Rectal smooth muscle tissue (tissue), 1 donor: ENCODE measurements at regions not wholly inside any gene's neighbourhood (a gene's known extent, or its start where the extent isn't known, plus 50 kb on each side); places are given as distances from the start of the nearest gene placed in this dataset.

Source experiments
- H3K27ac ChIP-seq: one replicate; pipeline ENCODE4 v1.7.0; 2013; ENCODE audit warnings: low read depth, low read length, inconsistent platforms
- H3K27me3 ChIP-seq: one replicate; pipeline ENCODE4 v1.7.0; 2013; ENCODE audit warnings: low read length; ENCODE audit not compliant: control insufficient read depth, insufficient read depth
- H3K36me3 ChIP-seq: one replicate; pipeline ENCODE4 v1.7.0; 2013; ENCODE audit warnings: low read length; ENCODE audit not compliant: control insufficient read depth, insufficient read depth
- H3K4me1 ChIP-seq: one replicate; pipeline ENCODE4 v1.7.0; 2013; ENCODE audit warnings: low read length; ENCODE audit not compliant: control insufficient read depth, insufficient read depth
- H3K4me3 ChIP-seq: one replicate; pipeline ENCODE4 v1.7.0; 2013; ENCODE audit warnings: low read length
- H3K9ac ChIP-seq: one replicate; pipeline ENCODE4 v1.7.0; 2013; ENCODE audit warnings: low read length

- Histone ChIP-seq H3K27ac (no peak overlapping the region), H3K4me3 (no peak overlapping the region), H3K27me3 (no peaks in the 10 kb centered on the region), H3K4me1 (peaks cover 10% of the 10 kb centered on the region), H3K9ac (no peak overlapping the region), H3K36me3 (no peaks in the 10 kb centered on the region)
Measured at GRCh38 chr6:30832864-30833263, 51.5 kb upstream of the DDR1 start.

GRCh38 chr6:30830438-30830837, 53.9 kb upstream of the DDR1 start:
- peaks cover 10% of the 10 kb centered on the region for H3K4me1 ChIP-seq
- no peaks in the 10 kb centered on the region for H3K36me3 ChIP-seq
- H3K4me3 ChIP-seq: no peak overlapping the region
- H3K27me3 ChIP-seq: no peaks in the 10 kb centered on the region
- no peak overlapping the region for H3K9ac ChIP-seq
- no peak overlapping the region for H3K27ac ChIP-seq

DNA sequence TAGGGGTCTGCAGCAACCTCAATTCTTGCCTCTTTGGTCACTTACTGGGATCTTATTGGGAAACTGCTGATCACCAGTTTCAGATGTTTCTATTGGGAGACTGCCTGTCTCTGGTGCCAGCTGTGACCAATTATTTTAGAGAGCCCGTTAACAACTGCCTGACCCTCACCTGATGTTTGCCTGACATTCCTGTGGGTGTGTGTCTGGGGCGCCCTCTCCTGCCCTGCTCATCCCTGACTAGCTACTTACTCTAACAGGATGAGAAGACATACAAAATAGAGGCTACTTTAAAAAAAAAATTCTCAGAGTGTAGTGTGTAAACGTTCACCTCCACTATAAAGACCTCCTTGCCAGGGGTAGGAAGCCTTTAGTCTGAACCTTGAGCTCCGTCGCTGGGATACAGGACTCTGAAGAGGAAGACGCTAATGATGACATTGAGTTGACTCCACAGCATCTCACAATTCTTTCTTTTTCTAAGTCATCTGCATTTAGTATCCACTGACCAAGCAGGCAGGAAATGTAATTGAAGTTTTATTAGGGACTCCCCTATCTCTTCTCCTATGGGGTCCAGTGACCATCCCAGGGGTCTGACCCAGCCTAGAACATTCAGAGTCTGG, 54.6 kb upstream of the DDR1 start:
- Histone ChIP-seq H3K27ac (no peak overlapping the region), H3K4me1 (peaks cover 10% of the 10 kb centered on the region), H3K4me3 (no peak overlapping the region), H3K27me3 (no peaks in the 10 kb centered on the region), H3K36me3 (no peaks in the 10 kb centered on the region), H3K9ac (no peak overlapping the region)

DNA sequence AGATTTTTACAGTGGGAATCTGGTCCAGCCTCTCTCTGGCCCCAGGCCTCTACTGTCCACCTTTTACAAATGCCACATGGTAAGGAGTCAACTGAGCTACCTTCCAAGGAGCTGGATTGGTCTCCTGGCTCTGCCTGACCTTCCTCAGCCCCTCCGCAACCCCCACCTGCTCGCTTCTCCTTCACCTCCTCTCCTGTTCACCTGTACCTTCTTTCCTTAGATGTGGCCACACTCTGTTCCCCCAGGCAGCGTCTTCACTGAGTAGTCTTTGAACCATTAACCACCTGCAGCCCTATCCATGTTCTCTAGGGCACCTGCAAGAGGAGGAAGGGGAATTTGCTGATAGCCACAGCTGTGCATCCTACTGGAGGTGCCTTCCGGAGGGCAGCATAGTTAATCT, 55.3 kb upstream of the DDR1 start:
- peaks cover 10% of the 10 kb centered on the region for H3K4me1 ChIP-seq
- H3K9ac ChIP-seq: no peak overlapping the region
- H3K4me3 ChIP-seq: no peak overlapping the region
- no peaks in the 10 kb centered on the region for H3K27me3 ChIP-seq
- H3K27ac ChIP-seq: peak overlapping the region; percentile 53
- no peaks in the 10 kb centered on the region for H3K36me3 ChIP-seq

- Histone ChIP-seq H3K4me1 (peaks cover 10% of the 10 kb centered on the region), H3K36me3 (no peaks in the 10 kb centered on the region), H3K27ac (peak overlapping the region; percentile 84), H3K4me3 (peak overlapping the region; percentile 43), H3K27me3 (no peaks in the 10 kb centered on the region), H3K9ac (no peak overlapping the region)
Measured at GRCh38 chr6:30828027-30828962, 56.0 kb upstream of the DDR1 start.

GRCh38 chr6:30826961-30827342, 57.4 kb upstream of the DDR1 start:
- H3K4me1 ChIP-seq: peaks cover 16% of the 10 kb centered on the region
- no peaks in the 10 kb centered on the region for H3K36me3 ChIP-seq
- H3K27ac ChIP-seq: no peak overlapping the region
- H3K4me3 ChIP-seq: no peak overlapping the region
- H3K9ac ChIP-seq: no peak overlapping the region
- H3K27me3 ChIP-seq: no peaks in the 10 kb centered on the region

- Histone ChIP-seq H3K4me1 (peaks cover 16% of the 10 kb centered on the region), H3K36me3 (no peaks in the 10 kb centered on the region), H3K27ac (no peak overlapping the region), H3K9ac (no peak overlapping the region), H3K27me3 (no peaks in the 10 kb centered on the region), H3K4me3 (no peak overlapping the region)
Measured at GRCh38 chr6:30824698-30825097, 59.6 kb upstream of the DDR1 start.

GRCh38 chr6:30823534-30823865, 60.8 kb upstream of the DDR1 start:
- Histone ChIP-seq H3K4me3 (no peak overlapping the region), H3K27ac (no peak overlapping the region), H3K36me3 (no peaks in the 10 kb centered on the region), H3K4me1 (peaks cover 12% of the 10 kb centered on the region), H3K27me3 (no peaks in the 10 kb centered on the region), H3K9ac (no peak overlapping the region)

DNA sequence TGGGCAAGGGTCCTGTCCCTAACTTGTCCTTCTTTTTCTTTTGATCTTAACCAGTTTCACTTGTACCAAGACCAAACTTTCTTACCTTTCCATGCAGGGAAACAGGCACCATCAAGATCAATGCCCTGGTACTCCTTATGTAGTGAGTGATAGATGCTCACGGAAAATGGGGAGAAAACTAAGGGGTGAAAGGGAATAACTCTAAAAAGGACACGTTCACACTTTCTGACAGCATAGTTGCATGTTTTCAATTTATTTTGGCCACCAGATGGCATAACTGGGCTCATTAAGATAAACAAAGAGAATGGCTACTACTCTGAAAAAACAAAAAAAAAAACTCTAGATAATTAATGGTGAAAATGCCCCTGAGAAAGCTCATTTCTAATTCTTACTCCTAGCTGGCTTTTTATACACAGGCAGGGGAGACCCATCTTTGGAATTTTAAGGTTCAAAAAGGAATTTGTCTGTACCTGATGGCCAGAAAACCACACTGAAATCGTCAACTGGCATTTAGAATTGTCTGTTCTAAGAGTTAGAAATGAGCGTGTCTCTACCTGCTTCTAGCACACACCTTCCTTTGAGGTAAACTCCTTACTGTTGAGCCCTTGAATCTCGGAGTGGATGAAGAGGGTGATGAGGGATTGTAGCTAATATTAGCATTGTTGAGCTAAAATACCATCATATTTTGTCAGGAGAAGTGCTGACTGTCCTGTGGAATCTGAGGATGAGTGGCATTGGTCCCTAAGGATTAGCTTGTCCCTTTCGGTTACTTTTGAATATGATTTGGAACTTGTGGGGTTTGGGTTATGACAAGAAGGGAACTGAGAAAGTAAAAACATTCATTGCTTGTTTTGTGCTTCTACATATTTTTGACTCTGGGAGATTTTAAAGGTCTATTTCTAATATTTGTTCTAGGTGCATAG, 62.2 kb upstream of the DDR1 start:
- Histone ChIP-seq H3K27ac (peak overlapping the region; percentile 2), H3K9ac (no peak overlapping the region), H3K4me1 (peaks cover 6% of the 10 kb centered on the region)

DNA sequence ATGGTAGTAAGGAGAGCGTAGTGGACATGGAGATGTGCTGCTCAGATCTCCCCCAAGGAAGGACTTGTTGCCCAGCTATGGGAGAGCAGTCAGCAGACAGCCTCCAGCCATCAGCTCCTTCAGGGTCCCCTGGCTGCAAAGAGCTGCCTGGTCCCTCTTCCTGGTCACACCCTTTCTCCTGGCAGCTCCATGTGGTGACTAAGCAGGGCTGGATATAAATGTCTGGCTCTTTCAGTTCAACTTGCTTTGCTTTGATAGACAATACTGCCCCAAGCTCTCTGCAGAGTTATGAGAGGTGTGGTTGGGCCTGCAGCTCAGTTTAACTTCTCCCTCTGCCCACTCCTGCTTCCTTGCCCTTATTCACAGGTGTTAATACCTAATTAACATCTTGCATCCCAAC, 64.1 kb upstream of the DDR1 start:
- no peaks in the 10 kb centered on the region for H3K36me3 ChIP-seq
- H3K4me3 ChIP-seq: no peak overlapping the region
- H3K9ac ChIP-seq: no peak overlapping the region
- H3K4me1 ChIP-seq: peaks cover 6% of the 10 kb centered on the region
- no peaks in the 10 kb centered on the region for H3K27me3 ChIP-seq
- no peak overlapping the region for H3K27ac ChIP-seq

More for the DNA sequence above, 62.2 kb upstream of the DDR1 start:
- Histone ChIP-seq H3K36me3 (no peaks in the 10 kb centered on the region), H3K4me3 (no peak overlapping the region), H3K27me3 (no peaks in the 10 kb centered on the region)

DNA sequence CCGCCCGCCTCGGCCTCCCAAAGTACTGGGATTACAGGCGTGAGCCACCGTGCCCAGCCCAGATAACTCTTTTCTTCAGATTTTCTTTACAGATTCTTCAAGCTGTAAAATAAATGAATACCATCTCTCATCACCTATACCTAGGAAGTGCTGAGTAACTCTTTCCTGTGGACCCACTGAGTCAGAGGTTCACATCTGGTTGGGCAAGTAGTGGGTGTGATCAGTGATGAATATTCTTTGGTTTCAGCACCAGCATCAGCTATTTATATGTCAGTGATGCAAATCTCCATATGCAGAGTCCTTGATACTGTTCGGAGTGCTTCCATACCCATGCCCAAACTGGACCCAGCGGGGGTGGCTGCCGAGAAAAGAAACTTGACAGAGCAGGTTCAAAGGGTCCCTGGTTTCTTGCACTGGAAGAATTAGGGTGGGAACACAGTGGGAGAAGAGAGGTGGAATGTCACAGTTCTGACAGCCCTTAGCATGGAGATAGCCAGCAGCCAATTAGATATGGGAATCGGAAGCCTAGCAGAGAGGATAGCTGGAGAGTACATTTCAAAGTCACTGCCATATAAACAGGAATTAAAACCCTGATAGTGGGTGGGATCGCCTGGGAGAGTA, 64.9 kb upstream of the DDR1 start:
- H3K36me3 ChIP-seq: no peaks in the 10 kb centered on the region
- H3K9ac ChIP-seq: no peak overlapping the region
- no peak overlapping the region for H3K27ac ChIP-seq
- peaks cover 6% of the 10 kb centered on the region for H3K4me1 ChIP-seq
- H3K27me3 ChIP-seq: no peaks in the 10 kb centered on the region
- H3K4me3 ChIP-seq: no peak overlapping the region

DNA sequence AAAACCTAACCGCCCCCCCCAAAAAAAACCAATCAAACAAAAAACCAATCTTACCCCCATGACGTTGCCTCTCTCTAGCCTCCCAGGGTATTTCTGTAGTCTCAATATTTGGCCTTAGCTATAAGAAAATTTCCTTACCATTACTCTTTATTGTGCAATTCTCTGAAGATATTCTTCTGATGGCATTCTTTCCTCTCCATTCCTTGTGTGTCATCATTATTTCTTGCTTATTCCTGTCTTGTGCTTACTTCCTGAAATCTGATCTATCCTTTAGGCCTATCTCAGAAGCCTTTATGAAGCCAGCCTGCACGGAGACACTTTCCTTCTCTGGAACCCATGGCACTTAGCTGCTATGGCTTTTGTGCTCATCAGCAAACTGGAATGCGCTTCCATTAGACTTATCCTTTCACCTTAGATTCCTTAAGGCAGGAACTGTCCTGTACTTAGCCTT, 65.9 kb upstream of the DDR1 start:
- Histone ChIP-seq H3K4me3 (no peak overlapping the region), H3K27ac (no peak overlapping the region), H3K27me3 (no peaks in the 10 kb centered on the region), H3K4me1 (peaks cover 6% of the 10 kb centered on the region), H3K36me3 (no peaks in the 10 kb centered on the region), H3K9ac (no peak overlapping the region)
